OCI-LY3 (cell line): ENCODE measurements at regions not wholly inside any gene's neighbourhood (a gene's known extent, or its start where the extent isn't known, plus 50 kb on each side); places are given as distances from the start of the nearest gene placed in this dataset.

Source experiments
- H2AFZ ChIP-seq: fragments of 200-600, 300-600 bp; shearing (Covaris generic); 2 replicates; pipeline ENCODE4 v1.6.0; 2014; ENCODE audit warnings: antibody characterized with exemption, low read depth, low read length
- H3K27ac ChIP-seq: fragments of 200-600, 300-600 bp; sonication (generic); 2 replicates; pipeline ENCODE4 v1.5.1; 2014; ENCODE audit warnings: mild to moderate bottlenecking, low read length, moderate library complexity, mixed read lengths
- H3K27me3 ChIP-seq: fragments of 200-600, 300-600 bp; sonication (generic); 2 replicates; pipeline ENCODE4 v1.6.1; 2014; ENCODE audit warnings: low read depth, low read length, mixed read lengths
- H3K36me3 ChIP-seq: fragments of 200-600, 300-600 bp; sonication (generic); replicated peaks from 2 replicates; pipeline ENCODE3; 2014; ENCODE audit warnings: low read depth, low read length, mixed read lengths
- H3K4me1 ChIP-seq: fragments of 300-600, 200-600 bp; sonication (generic); 2 replicates; pipeline ENCODE4 v1.6.1; 2014; ENCODE audit warnings: low read length, mixed read lengths
- H3K4me2 ChIP-seq: fragments of 200-600, 300-600 bp; sonication (generic); 2 replicates; pipeline ENCODE4 v1.6.1; 2014; ENCODE audit warnings: low read length, mixed read lengths
- H3K4me3 ChIP-seq: fragments of 300-600, 200-600 bp; sonication (generic); 2 replicates; pipeline ENCODE4 v1.5.1; 2014; ENCODE audit warnings: antibody characterized with exemption, mild to moderate bottlenecking, low read length, moderate library complexity
- H3K79me2 ChIP-seq: fragments of 300-600, 200-600 bp; shearing (Covaris generic); 2 replicates; pipeline ENCODE4 v1.6.1; 2014; ENCODE audit warnings: mild to moderate bottlenecking, low read length, mixed read lengths
- H3K9ac ChIP-seq: fragments of 300-600, 200-600 bp; shearing (Covaris generic); 2 replicates; pipeline ENCODE4 v1.6.0; 2014; ENCODE audit warnings: mild to moderate bottlenecking, low read length, moderate library complexity
- H3K9me3 ChIP-seq: fragments of 200-600, 300-600 bp; shearing (Covaris generic); 2 replicates; pipeline ENCODE4 v1.6.1; 2014; ENCODE audit warnings: low read length, mixed read lengths; ENCODE audit not compliant: insufficient read depth
- H4K20me1 ChIP-seq: fragments of 200-600, 300-600 bp; sonication (generic); 2 replicates; pipeline ENCODE4 v1.6.1; 2016; ENCODE audit warnings: low read length, mixed read lengths; ENCODE audit not compliant: insufficient read depth
- EZH2phosphoT487 ChIP-seq: fragments of 200-600 bp; shearing (Covaris generic); IDR thresholded peaks from 2 replicates; pipeline ENCODE4 v1.6.1; 2018; ENCODE audit warnings: antibody characterized with exemption, mixed run types, low read depth
- TF ChIP-seq, protein P1 (sequence below): fragments of 200-600, 300-600 bp; sonication (generic); IDR thresholded peaks from 2 replicates; pipeline ENCODE4 v1.5.1; 2014; ENCODE audit warnings: antibody characterized with exemption, low read length, low read depth

GRCh38 chr19:30851646-30852045, 479.5 kb downstream of the ZNF536 start:
- Histone ChIP-seq H3K79me2 (no peaks in the 10 kb centered on the region), H3K27ac (no peak overlapping the region), H3K9ac (no peak overlapping the region), H3K9me3 (no peaks in the 10 kb centered on the region), H3K27me3 (no peaks in the 10 kb centered on the region), H2AFZ (no peak overlapping the region), H3K4me1 (no peaks in the 10 kb centered on the region), H4K20me1 (no peaks in the 10 kb centered on the region), H3K4me3 (no peak overlapping the region), H3K36me3 (no peaks in the 10 kb centered on the region), H3K4me2 (no peak overlapping the region)
- TF ChIP-seq, protein P1, sequence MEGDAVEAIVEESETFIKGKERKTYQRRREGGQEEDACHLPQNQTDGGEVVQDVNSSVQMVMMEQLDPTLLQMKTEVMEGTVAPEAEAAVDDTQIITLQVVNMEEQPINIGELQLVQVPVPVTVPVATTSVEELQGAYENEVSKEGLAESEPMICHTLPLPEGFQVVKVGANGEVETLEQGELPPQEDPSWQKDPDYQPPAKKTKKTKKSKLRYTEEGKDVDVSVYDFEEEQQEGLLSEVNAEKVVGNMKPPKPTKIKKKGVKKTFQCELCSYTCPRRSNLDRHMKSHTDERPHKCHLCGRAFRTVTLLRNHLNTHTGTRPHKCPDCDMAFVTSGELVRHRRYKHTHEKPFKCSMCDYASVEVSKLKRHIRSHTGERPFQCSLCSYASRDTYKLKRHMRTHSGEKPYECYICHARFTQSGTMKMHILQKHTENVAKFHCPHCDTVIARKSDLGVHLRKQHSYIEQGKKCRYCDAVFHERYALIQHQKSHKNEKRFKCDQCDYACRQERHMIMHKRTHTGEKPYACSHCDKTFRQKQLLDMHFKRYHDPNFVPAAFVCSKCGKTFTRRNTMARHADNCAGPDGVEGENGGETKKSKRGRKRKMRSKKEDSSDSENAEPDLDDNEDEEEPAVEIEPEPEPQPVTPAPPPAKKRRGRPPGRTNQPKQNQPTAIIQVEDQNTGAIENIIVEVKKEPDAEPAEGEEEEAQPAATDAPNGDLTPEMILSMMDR, result no peak
- no peak for TF ChIP-seq EZH2phosphoT487

DNA sequence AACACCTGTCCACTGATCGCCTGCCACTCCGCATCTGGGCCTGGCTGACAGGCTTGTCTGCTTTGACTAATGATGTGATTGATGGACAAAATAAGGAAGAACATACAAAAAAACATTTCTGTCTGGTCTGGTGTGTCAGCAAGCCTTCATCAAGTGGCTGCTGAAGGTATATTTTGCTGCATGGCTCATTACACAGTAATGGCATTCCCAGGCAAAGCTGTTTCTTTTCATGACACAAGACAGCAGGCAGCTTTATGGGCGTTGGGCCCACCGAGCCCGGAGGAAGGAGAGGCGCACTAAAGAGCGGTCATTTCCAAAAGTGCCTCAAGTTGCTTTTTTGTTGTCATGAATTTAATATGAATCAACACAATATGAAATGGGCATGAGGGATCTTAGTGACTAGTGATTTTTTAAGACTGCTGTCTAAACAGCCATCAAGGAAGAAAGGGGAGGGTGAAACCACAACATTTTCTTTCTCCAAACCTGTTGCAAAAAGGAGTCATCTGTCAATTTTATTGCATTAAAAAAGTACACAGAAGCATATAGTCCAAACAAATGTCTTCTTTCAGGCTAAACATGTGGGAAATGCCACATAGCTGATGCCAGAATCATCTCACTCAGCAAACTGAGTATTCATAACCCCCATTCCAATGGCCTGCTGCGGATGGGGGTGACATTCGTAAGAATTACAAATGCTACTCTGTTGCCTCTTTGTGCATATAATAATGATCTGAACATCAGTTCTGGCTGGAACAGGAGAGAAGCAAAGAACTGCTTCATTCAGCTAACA, 476.6 kb downstream of the ZNF536 start:
- Histone ChIP-seq H3K36me3 (no peaks in the 10 kb centered on the region), H3K4me1 (no peaks in the 10 kb centered on the region), H2AFZ (no peak overlapping the region), H3K4me2 (no peak overlapping the region), H3K79me2 (no peaks in the 10 kb centered on the region), H3K9me3 (no peaks in the 10 kb centered on the region), H3K27ac (no peak overlapping the region), H4K20me1 (no peaks in the 10 kb centered on the region), H3K4me3 (no peak overlapping the region), H3K27me3 (no peaks in the 10 kb centered on the region), H3K9ac (no peak overlapping the region)
- no peak for TF ChIP-seq EZH2phosphoT487
- TF ChIP-seq, protein P1, result no peak

DNA sequence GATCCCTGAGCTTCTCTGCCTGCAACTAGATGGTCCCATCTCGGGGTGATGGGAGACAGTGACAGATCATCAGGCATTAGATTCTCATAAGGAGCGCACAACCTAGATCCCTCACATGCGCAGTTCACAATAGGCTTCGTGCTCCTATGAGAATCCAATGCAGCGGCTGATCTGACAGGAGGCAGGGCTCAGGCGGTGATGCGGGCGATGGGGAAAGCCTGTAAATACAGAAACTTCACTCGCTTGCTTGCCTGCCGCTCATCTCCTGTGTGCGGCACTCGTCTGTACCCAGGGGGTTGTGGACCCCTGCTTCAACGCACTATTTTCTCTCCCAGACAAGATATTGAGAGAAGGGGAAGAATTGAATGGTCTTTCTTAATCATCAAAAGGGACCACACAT, 473.9 kb downstream of the ZNF536 start:
- Histone ChIP-seq H3K4me1 (no peaks in the 10 kb centered on the region), H3K9me3 (no peaks in the 10 kb centered on the region), H3K36me3 (no peaks in the 10 kb centered on the region), H3K9ac (no peak overlapping the region), H3K4me3 (no peak overlapping the region), H3K79me2 (no peaks in the 10 kb centered on the region), H3K27me3 (no peaks in the 10 kb centered on the region), H2AFZ (no peak overlapping the region), H4K20me1 (no peaks in the 10 kb centered on the region), H3K27ac (no peak overlapping the region), H3K4me2 (no peak overlapping the region)
- TF ChIP-seq EZH2phosphoT487, result no peak
- TF ChIP-seq, protein P1, result no peak

- no peaks in the 10 kb centered on the region for H3K79me2 ChIP-seq
- H4K20me1 ChIP-seq, result no peaks in the 10 kb centered on the region
- no peaks in the 10 kb centered on the region for H3K27me3 ChIP-seq
- H3K4me3 ChIP-seq, result no peak overlapping the region
- no peak overlapping the region for H3K9ac ChIP-seq
- H3K27ac ChIP-seq, result no peak overlapping the region
- no peaks in the 10 kb centered on the region for H3K9me3 ChIP-seq
- H3K4me2 ChIP-seq, result no peak overlapping the region
- no peaks in the 10 kb centered on the region for H3K4me1 ChIP-seq
- H2AFZ ChIP-seq, result no peak overlapping the region
- TF ChIP-seq EZH2phosphoT487, result no peak
- TF ChIP-seq, protein P1, result no peak
- no peaks in the 10 kb centered on the region for H3K36me3 ChIP-seq
Measured at GRCh38 chr19:30842926-30843325, 470.7 kb downstream of the ZNF536 start.
